Uterus (tissue), 3 donors: ENCODE measurements at regions not wholly inside any gene's neighbourhood (a gene's known extent, or its start where the extent isn't known, plus 50 kb on each side); places are given as distances from the start of the nearest gene placed in this dataset.

ENCODE experiments used
- DNase-seq, 2 donors: peaks; one replicate each; pipeline ENCODE4 v3.0.0-alpha.2; 2019 to 2020
- H3K27ac ChIP-seq, 2 donors: fragments of 200-600 bp; sonication (generic); 1 replicate in 1 of 2; 2 replicates in 1 of 2; pipeline ENCODE4 v1.5.1; 2016 to 2018
- H3K27me3 ChIP-seq, 2 donors: fragments of 200-600 bp; sonication (generic); one replicate each; pipeline ENCODE4 v1.5.1; 2018 to 2019; ENCODE audit warnings: control low read depth in 1 of 2
- H3K36me3 ChIP-seq, 2 donors: fragments of 200-600 bp; sonication (generic); one replicate each; pipeline ENCODE4 v1.5.1; 2019; ENCODE audit warnings: control low read depth in 1 of 2
- H3K4me1 ChIP-seq, 2 donors: fragments of 200-600 bp; sonication (generic); one replicate each; pipeline ENCODE4 v1.5.1; 2018 to 2019; ENCODE audit warnings: control low read depth in 1 of 2
- H3K4me3 ChIP-seq, 2 donors: fragments of 200-600 bp; sonication (generic); 1 replicate in 1 of 2; 2 replicates in 1 of 2; pipeline ENCODE4 v1.5.1; 2018 to 2019; ENCODE audit warnings: mild to moderate bottlenecking in 1 of 2
- H3K9me3 ChIP-seq, 2 donors: fragments of 200-600 bp; sonication (generic); one replicate each; pipeline ENCODE4 v1.5.1; 2019; ENCODE audit warnings: control low read depth in 1 of 2
- POLR2A ChIP-seq, 2 donors: fragments of 450-650 bp; IDR thresholded peaks; one replicate each; pipeline ENCODE4 v1.6.1; 2016; ENCODE audit warnings: antibody characterized with exemption in 2 of 2, mild to moderate bottlenecking in 1 of 2, moderate library complexity in 1 of 2
- intact Hi-C: fragments of 100-400 bp; cut with DNase I; formaldehyde crosslinking; loops from one replicate; pipeline ENCODE4 v1.15.1; 2023; ENCODE audit warnings: low total_unique reads
- TF ChIP-seq, protein P1 (sequence below), 4 experiments: fragments of 200-600 bp in 2 of 4; fragments of 450-650 bp in 2 of 4; sonication (generic) in 2 of 4; IDR thresholded peaks; one replicate each; pipeline ENCODE4 v1.5.1; 2016 to 2019; ENCODE audit warnings: antibody characterized with exemption in 4 of 4, mild to moderate bottlenecking in 2 of 4, moderate library complexity in 1 of 4
- donor health status: DM: yes; HTN: yes; CAD: no.

- no peak overlapping the region for H3K27ac ChIP-seq
- H3K4me3 ChIP-seq: no peak overlapping the region
- no peak for TF ChIP-seq POLR2A (IDR thresholded peaks at IDR 0.05)
- TF ChIP-seq, protein P1, sequence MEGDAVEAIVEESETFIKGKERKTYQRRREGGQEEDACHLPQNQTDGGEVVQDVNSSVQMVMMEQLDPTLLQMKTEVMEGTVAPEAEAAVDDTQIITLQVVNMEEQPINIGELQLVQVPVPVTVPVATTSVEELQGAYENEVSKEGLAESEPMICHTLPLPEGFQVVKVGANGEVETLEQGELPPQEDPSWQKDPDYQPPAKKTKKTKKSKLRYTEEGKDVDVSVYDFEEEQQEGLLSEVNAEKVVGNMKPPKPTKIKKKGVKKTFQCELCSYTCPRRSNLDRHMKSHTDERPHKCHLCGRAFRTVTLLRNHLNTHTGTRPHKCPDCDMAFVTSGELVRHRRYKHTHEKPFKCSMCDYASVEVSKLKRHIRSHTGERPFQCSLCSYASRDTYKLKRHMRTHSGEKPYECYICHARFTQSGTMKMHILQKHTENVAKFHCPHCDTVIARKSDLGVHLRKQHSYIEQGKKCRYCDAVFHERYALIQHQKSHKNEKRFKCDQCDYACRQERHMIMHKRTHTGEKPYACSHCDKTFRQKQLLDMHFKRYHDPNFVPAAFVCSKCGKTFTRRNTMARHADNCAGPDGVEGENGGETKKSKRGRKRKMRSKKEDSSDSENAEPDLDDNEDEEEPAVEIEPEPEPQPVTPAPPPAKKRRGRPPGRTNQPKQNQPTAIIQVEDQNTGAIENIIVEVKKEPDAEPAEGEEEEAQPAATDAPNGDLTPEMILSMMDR (IDR thresholded peaks at IDR 0.05): no peak
- no peaks in the 10 kb centered on the region for H3K27me3 ChIP-seq
- no peak for DNase-seq
- no peaks in the 10 kb centered on the region for H3K36me3 ChIP-seq
- H3K4me1 ChIP-seq: no peaks in the 10 kb centered on the region
- intact Hi-C loops: no loop called here
- no peaks in the 10 kb centered on the region for H3K9me3 ChIP-seq
These were observed 278.2 kb upstream of the RTL1 start for GRCh38 chr14:101181446-101182313.

GRCh38 chr14:101182476-101182875 lies 279.0 kb upstream of the RTL1 start:
- no peak for TF ChIP-seq POLR2A (IDR thresholded peaks at IDR 0.05)
- TF ChIP-seq, protein P1 (IDR thresholded peaks at IDR 0.05): no peak
- no peak overlapping the region for H3K27ac ChIP-seq
- no peaks in the 10 kb centered on the region for H3K9me3 ChIP-seq
- no peaks in the 10 kb centered on the region for H3K36me3 ChIP-seq
- H3K4me1 ChIP-seq: no peaks in the 10 kb centered on the region
- intact Hi-C loops: no loop called here
- H3K27me3 ChIP-seq: no peaks in the 10 kb centered on the region
- no peak overlapping the region for H3K4me3 ChIP-seq
- peak in 1 of 2 donors; percentile 7 for DNase-seq

DNA sequence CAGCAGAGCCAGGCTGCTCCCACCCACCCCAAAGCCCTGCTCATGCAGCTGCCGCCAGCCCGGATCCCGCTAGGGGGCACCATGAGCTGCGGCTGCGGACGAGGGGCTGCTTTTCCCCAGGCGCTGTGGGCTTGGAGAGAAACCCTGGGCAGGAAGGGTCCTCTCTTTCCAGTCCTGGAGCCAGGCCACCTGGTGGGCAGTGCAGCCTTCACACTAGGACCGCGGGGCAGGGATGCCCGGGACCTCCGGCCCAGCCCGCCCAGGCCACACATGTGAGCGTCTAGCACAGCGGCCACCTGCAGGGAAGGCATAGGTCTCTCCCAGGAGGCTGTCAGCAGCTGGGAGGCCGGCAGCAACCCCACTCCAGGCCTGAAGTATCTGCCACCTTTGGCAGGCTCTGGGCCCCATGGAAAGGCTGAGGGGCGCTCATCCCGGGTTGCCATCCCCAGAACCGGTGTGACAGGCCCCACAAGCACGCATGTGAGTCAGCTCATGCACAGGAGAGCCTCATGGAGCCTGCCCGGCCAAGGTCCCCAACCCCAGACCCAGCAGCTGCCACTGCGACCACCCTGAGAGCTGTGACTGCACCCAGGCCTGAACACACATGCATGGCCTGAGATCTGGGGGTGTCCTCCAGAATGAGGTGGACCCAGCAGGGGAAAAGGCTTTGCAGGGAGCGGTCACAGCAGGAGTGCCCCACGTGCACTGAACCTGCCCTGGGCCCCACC lies 280.0 kb upstream of the RTL1 start:
- H3K36me3 ChIP-seq: no peaks in the 10 kb centered on the region
- no peaks in the 10 kb centered on the region for H3K9me3 ChIP-seq
- intact Hi-C loops: no loop called here
- no peaks in the 10 kb centered on the region for H3K4me1 ChIP-seq
- H3K27me3 ChIP-seq: no peaks in the 10 kb centered on the region
- DNase-seq: peak; percentile 42 to 52
- H3K27ac ChIP-seq: no peak overlapping the region
- TF ChIP-seq, protein P1 (IDR thresholded peaks at IDR 0.05): peak; percentile 43 to 67 (median 53)
- no peak for TF ChIP-seq POLR2A (IDR thresholded peaks at IDR 0.05)
- H3K4me3 ChIP-seq: no peak overlapping the region

- DNase-seq: peak in 1 of 2 donors; percentile 8
- Histone ChIP-seq H3K9me3 (no peaks in the 10 kb centered on the region), H3K4me1 (no peaks in the 10 kb centered on the region), H3K27me3 (no peaks in the 10 kb centered on the region), H3K36me3 (no peaks in the 10 kb centered on the region), H3K27ac (no peak overlapping the region), H3K4me3 (no peak overlapping the region)
- no peak for TF ChIP-seq POLR2A (IDR thresholded peaks at IDR 0.05)
- TF ChIP-seq, protein P1 (IDR thresholded peaks at IDR 0.05): no peak
- intact Hi-C loops: no loop called here
These were observed 280.6 kb upstream of the RTL1 start for GRCh38 chr14:101184104-101184455.

- Histone ChIP-seq H3K27me3 (no peaks in the 10 kb centered on the region), H3K4me1 (no peaks in the 10 kb centered on the region), H3K4me3 (no peak overlapping the region), H3K36me3 (no peaks in the 10 kb centered on the region), H3K27ac (no peak overlapping the region), H3K9me3 (no peaks in the 10 kb centered on the region)
- TF ChIP-seq, protein P1 (IDR thresholded peaks at IDR 0.05): no peak
- no peak for TF ChIP-seq POLR2A (IDR thresholded peaks at IDR 0.05)
- no peak for DNase-seq
- intact Hi-C loops: no loop called here
These were observed 281.1 kb upstream of the RTL1 start for GRCh38 chr14:101184572-101184971.
